ENCODE measurements at regions not wholly inside any gene's neighbourhood (a gene's known extent, or its start where the extent isn't known, plus 50 kb on each side); places are given as distances from the start of the nearest gene placed in this dataset.
"Not testable (repeated sequence)": the region's sequence is repeated elsewhere in the genome, so short reads cannot be mapped to it uniquely, and the experiment has no call there.

- peak; percentile 79 for DNase-seq (ENCODE audit: low read depth)
- no peak overlapping the region for H3K4me3 ChIP-seq (ENCODE audit: low read depth, low read length)
Measured at GRCh38 chr20:28562510-28562898, 2695.0 kb upstream of the DEFB115 start.

DNA sequence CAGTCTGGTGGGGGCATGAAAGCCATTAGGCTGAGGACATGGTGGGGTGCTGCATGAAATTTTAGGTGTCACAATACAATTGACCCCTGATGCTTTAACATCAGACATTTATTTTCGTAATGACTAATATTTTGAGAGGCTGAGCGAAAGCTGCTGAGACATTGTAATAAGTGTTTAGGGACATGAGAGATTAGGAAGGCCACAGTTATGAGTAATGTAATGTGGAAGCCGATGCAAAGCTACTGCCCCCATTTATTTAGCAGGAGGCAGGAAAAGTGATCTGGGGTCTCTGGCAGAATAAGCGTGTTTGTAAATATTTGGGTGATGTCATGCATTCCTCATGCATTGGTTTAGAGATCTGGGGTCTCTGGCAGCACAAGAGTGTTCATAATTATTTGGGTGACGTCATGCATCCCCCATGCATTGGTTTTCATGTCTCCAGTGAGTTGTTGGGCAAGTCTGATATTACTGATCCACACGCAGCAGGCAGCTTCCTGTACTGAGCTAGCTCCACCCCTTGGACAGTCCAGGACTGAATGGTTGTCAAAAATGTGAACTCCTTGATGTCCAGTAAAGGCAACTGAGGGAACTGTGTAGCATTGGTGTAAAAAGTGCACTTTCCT, 2694.5 kb upstream of the DEFB115 start:
- peak; percentile 89 for DNase-seq (ENCODE audit: low read depth)
- H3K4me3 ChIP-seq (ENCODE audit: low read depth, low read length) = not testable (repeated sequence)

- not testable (repeated sequence) for H3K4me3 ChIP-seq (ENCODE audit: low read depth, low read length); DNase-seq (ENCODE audit: low read depth)
Measured at GRCh38 chr20:28564024-28564423, 2693.4 kb upstream of the DEFB115 start.

- DNase-seq (ENCODE audit: low read depth); H3K4me3 ChIP-seq (ENCODE audit: low read depth, low read length): not testable (repeated sequence)
Measured at GRCh38 chr20:28564688-28565463, 2692.6 kb upstream of the DEFB115 start.

- DNase-seq (ENCODE audit: low read depth); H3K4me3 ChIP-seq (ENCODE audit: low read depth, low read length): not testable (repeated sequence)
Measured at GRCh38 chr20:28575991-28576390, 2681.5 kb upstream of the DEFB115 start.

GRCh38 chr20:28591680-28592079, 2665.8 kb upstream of the DEFB115 start:
- not testable (repeated sequence) for H3K4me3 ChIP-seq (ENCODE audit: low read depth, low read length); DNase-seq (ENCODE audit: low read depth)

DNA sequence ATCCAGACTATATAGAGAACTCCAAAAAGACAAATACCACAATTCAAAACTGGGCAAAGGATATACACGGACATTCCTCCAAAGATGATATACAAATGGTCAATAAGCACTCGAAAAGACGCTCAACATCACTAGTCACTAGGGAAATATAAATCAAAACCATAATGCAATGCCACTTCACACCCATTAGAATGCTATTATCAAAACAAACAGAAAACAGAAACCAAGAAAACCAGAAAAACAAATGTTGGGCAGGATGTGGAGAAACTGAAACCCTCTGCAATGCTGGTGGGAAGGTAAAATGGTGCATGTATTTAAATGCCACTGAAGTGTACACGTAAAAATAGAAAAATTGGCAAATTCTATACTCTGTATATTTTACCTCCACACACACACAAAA, 2664.1 kb upstream of the DEFB115 start:
- DNase-seq (ENCODE audit: low read depth) = not testable (repeated sequence)

DNA sequence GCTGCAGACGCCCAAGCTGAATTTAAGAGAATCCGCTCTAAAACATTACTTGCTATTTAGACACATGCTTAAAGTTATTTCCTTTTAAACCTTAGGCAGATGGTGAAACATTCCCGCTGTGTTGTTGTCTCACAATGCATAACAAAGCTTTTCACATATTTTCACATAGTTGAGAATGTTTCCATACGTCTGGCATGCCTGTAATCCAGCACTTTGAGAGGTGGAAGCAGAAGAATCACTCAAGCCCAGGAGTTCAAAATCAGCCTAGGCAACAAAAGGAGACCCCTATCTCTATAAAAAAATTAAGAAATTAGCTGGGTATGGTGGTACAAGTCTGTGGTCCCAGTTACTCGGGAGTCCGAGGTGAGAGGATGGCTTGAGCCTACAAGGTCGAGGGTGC, 2663.0 kb upstream of the DEFB115 start:
- H3K4me3 ChIP-seq (ENCODE audit: low read depth, low read length); DNase-seq (ENCODE audit: low read depth): not testable (repeated sequence)

More for the DNA sequence above, 2664.1 kb upstream of the DEFB115 start:
- not testable (repeated sequence) for H3K4me3 ChIP-seq (ENCODE audit: low read depth, low read length)

DNA sequence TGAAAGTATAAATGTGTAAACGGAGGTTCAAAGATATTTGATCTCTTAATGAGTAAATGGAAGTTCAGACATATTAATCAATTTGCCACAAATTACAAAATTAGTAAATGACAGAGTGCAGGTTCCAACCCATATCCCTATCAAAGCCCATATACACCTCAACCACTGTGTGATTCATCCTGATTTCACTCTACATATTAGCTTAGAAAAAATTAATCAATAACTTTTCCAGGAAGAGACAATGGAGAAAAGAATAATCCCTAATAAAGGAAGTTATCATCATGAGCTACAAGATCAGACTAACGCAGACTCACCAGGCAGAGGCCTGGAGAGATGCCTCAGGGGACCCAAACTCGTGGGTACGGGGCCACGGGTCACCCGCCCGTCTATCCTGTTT, 2655.5 kb upstream of the DEFB115 start:
- not testable (repeated sequence) for DNase-seq (ENCODE audit: low read depth)
- H3K4me3 ChIP-seq (ENCODE audit: low read depth, low read length) = peak overlapping the region; percentile 70

GRCh38 chr20:28602403-28603217, 2654.9 kb upstream of the DEFB115 start:
- H3K4me3 ChIP-seq (ENCODE audit: low read depth, low read length) = peak overlapping the region; percentile 70
- DNase-seq (ENCODE audit: low read depth) = peak; percentile 76

GRCh38 chr20:28603218-28603577, 2654.3 kb upstream of the DEFB115 start:
- not testable (repeated sequence) for DNase-seq (ENCODE audit: low read depth)
- peak overlapping the region; percentile 70 for H3K4me3 ChIP-seq (ENCODE audit: low read depth, low read length)

- H3K4me3 ChIP-seq (ENCODE audit: low read depth, low read length) = no peak overlapping the region
- DNase-seq (ENCODE audit: low read depth) = no peak
Measured at GRCh38 chr20:28616354-28616753, 2641.1 kb upstream of the DEFB115 start.

GRCh38 chr20:28619956-28620651, 2637.4 kb upstream of the DEFB115 start:
- not testable (repeated sequence) for DNase-seq (ENCODE audit: low read depth); H3K4me3 ChIP-seq (ENCODE audit: low read depth, low read length)

GRCh38 chr20:28625112-28625511, 2632.4 kb upstream of the DEFB115 start:
- not testable (repeated sequence) for DNase-seq (ENCODE audit: low read depth)

GRCh38 chr20:28640831-28641230, 2616.6 kb upstream of the DEFB115 start:
- H3K4me3 ChIP-seq (ENCODE audit: low read depth, low read length); DNase-seq (ENCODE audit: low read depth): not testable (repeated sequence)

More at GRCh38 chr20:28625112-28625511, 2632.4 kb upstream of the DEFB115 start:
- H3K4me3 ChIP-seq (ENCODE audit: low read depth, low read length) = not testable (repeated sequence)
